CD14-positive monocyte (primary cell): ENCODE measurements at regions not wholly inside any gene's neighbourhood (a gene's known extent, or its start where the extent isn't known, plus 50 kb on each side); places are given as distances from the start of the nearest gene placed in this dataset.
"Not testable (repeated sequence)": the region's sequence is repeated elsewhere in the genome, so short reads cannot be mapped to it uniquely, and the experiment has no call there.

ENCODE experiments used
- DNase-seq, 3 donors: peaks; one replicate each; pipeline ENCODE4 v3.0.0-alpha.2; 2011 to 2022
- H2AFZ ChIP-seq: 2 replicates; pipeline ENCODE4 v1.6.0; 2012; ENCODE audit warnings: mild to moderate bottlenecking, low read depth, low read length, inconsistent platforms; ENCODE audit not compliant: insufficient read depth, poor library complexity, severe bottlenecking
- H3K27ac ChIP-seq, 2 donors: 1 replicate in 1 of 2; 2 replicates in 1 of 2; pipeline ENCODE4 v1.5.1; 2012 to 2013; ENCODE audit warnings: low read length in 2 of 2, control low read depth in 1 of 2, inconsistent platforms in 1 of 2, low read depth in 1 of 2, mild to moderate bottlenecking in 1 of 2
- H3K27me3 ChIP-seq, 2 donors: one replicate each; pipeline versions ENCODE4 v1.6.0 to v1.6.1; 2011 to 2013; ENCODE audit warnings: low read length in 2 of 2; ENCODE audit not compliant: control insufficient read depth in 2 of 2, insufficient read depth in 2 of 2
- H3K36me3 ChIP-seq, 2 donors: replicated peaks in 1 of 2; 1 replicate in 1 of 2; 2 replicates in 1 of 2; pipeline versions ENCODE4 v1.5.1 to v1.6.1; 2012 to 2013; ENCODE audit warnings: low read length in 2 of 2, control low read depth in 1 of 2, inconsistent platforms in 1 of 2, mild to moderate bottlenecking in 1 of 2; ENCODE audit not compliant: insufficient read depth in 2 of 2, control insufficient read depth in 1 of 2
- H3K4me1 ChIP-seq, 2 donors: 1 replicate in 1 of 2; 2 replicates in 1 of 2; pipeline versions ENCODE4 v1.5.1 to v1.6.1; 2012 to 2013; ENCODE audit warnings: low read length in 2 of 2, control low read depth in 1 of 2, inconsistent platforms in 1 of 2, mild to moderate bottlenecking in 1 of 2, moderate library complexity in 1 of 2; ENCODE audit not compliant: insufficient read depth in 2 of 2, control insufficient read depth in 1 of 2
- H3K4me2 ChIP-seq: replicated peaks from 2 replicates; pipeline ENCODE3; 2012; ENCODE audit warnings: low read length, moderate library complexity, mild to moderate bottlenecking; ENCODE audit not compliant: poor library complexity, severe bottlenecking; ENCODE audit errors: extremely low read depth
- H3K4me3 ChIP-seq, 3 experiments: fragments of 200-600 bp in 1 of 3; sonication (generic) in 1 of 3; replicated peaks in 1 of 3; 1 replicate in 2 of 3; 2 replicates in 1 of 3; pipeline ENCODE4 v1.5.1; 2011 to 2013; ENCODE audit warnings: low read length in 3 of 3, mild to moderate bottlenecking in 3 of 3, control low read depth in 2 of 3, low read depth in 2 of 3, inconsistent platforms in 1 of 3, moderate library complexity in 1 of 3
- H3K79me2 ChIP-seq: 2 replicates; pipeline ENCODE4 v1.6.0; 2012; ENCODE audit warnings: mild to moderate bottlenecking, control low read depth, inconsistent platforms, low read length, moderate library complexity; ENCODE audit not compliant: insufficient read depth
- H3K9ac ChIP-seq: 2 replicates; pipeline ENCODE4 v1.6.0; 2017; ENCODE audit warnings: low read length, mild to moderate bottlenecking; ENCODE audit not compliant: insufficient read depth, poor library complexity, severe bottlenecking
- H3K9me3 ChIP-seq, 2 donors: replicated peaks in 1 of 2; 1 replicate in 1 of 2; 2 replicates in 1 of 2; pipeline versions ENCODE4 v1.5.1 to v1.6.1; 2012 to 2013; ENCODE audit warnings: low read length in 2 of 2, control low read depth in 1 of 2; ENCODE audit not compliant: control insufficient read depth in 1 of 2, insufficient read depth in 1 of 2
- H4K20me1 ChIP-seq: 2 replicates; pipeline ENCODE4 v1.6.0; 2012; ENCODE audit warnings: mild to moderate bottlenecking, low read length, control low read depth, moderate library complexity; ENCODE audit not compliant: insufficient read depth
- H3K27ac Mint-ChIP-seq, 7 donors: one replicate each; pipeline ENCODE4 v1.8.0; 2020; ENCODE audit warnings: mild to moderate bottlenecking in 7 of 7, mixed read lengths in 7 of 7, moderate library complexity in 6 of 7, inconsistent platforms in 2 of 7
- H3K27me3 Mint-ChIP-seq, 3 donors: one replicate each; pipeline ENCODE4 v1.8.0; 2021 to 2022; ENCODE audit warnings: low read depth in 3 of 3, mild to moderate bottlenecking in 3 of 3, mixed read lengths in 3 of 3, moderate library complexity in 3 of 3, inconsistent platforms in 1 of 3
- H3K36me3 Mint-ChIP-seq, 2 donors: one replicate each; pipeline ENCODE4 v1.8.0; 2020; ENCODE audit warnings: mixed read lengths in 2 of 2, inconsistent platforms in 1 of 2, mild to moderate bottlenecking in 1 of 2
- H3K4me1 Mint-ChIP-seq: one replicate; pipeline ENCODE4 v1.8.0; 2020; ENCODE audit warnings: mild to moderate bottlenecking, mixed read lengths
- H3K4me3 Mint-ChIP-seq, 2 donors: one replicate each; pipeline ENCODE4 v1.8.0; 2020; ENCODE audit warnings: mild to moderate bottlenecking in 2 of 2, mixed read lengths in 2 of 2, moderate library complexity in 1 of 2
- H3K9me3 Mint-ChIP-seq, 7 donors: one replicate each; pipeline ENCODE4 v1.8.0; 2020 to 2022; ENCODE audit warnings: mixed read lengths in 7 of 7, mild to moderate bottlenecking in 6 of 7, moderate library complexity in 6 of 7, inconsistent platforms in 2 of 7
- CTCF ChIP-seq: fragments of 200-600 bp; IDR thresholded peaks from one replicate; pipeline ENCODE4 v1.8.0; 2022; ENCODE audit warnings: antibody characterized with exemption, mild to moderate bottlenecking
- WGBS: methylation state at CpG from one replicate; pipeline ENCODE4 v1.1.5; 2013; ENCODE audit warnings: missing lambda C conversion rate; ENCODE audit not compliant: insufficient coverage; 5-methylcytosine and 5-hydroxymethylcytosine counted together
- intact Hi-C, 2 donors: fragments of 100-400 bp; cut with micrococcal nuclease; formaldehyde crosslinking; loops; one replicate each; pipeline versions ENCODE4 v1.15.0 to v1.15.1; 2023

GRCh38 chr17:20941872-20942271 lies 100.9 kb downstream of the USP22 start:
- Histone ChIP-seq H3K4me1 (no peaks in the 10 kb centered on the region), H4K20me1 (no peaks in the 10 kb centered on the region), H3K79me2 (no peaks in the 10 kb centered on the region), H3K36me3 (no peaks in the 10 kb centered on the region), H3K9ac (no peak overlapping the region), H3K27ac (no peak overlapping the region), H3K9me3 (no peaks in the 10 kb centered on the region), H2AFZ (no peak overlapping the region), H3K27me3 (no peaks in the 10 kb centered on the region), H3K4me2 (no peak overlapping the region), H3K4me3 (no peak overlapping the region)
- Mint-ChIP-seq H3K27ac (peak overlapping the region in 1 of 7 donors; percentile 72), H3K36me3 (no peaks in the 10 kb centered on the region), H3K27me3 (peaks cover 2 to 4% (median 2%) of the 10 kb centered on the region in 3 donors), H3K4me1 (peaks cover 1% of the 10 kb centered on the region), H3K4me3 (no peak overlapping the region), H3K9me3 (peaks cover 0 to 1% (median 0%) of the 10 kb centered on the region in 7 donors)
- intact Hi-C loops = no loop called here
- 98% methylated on average over 5 of the region's 5 CpGs for WGBS
- TF ChIP-seq CTCF = no peak
- no peak for DNase-seq

DNA sequence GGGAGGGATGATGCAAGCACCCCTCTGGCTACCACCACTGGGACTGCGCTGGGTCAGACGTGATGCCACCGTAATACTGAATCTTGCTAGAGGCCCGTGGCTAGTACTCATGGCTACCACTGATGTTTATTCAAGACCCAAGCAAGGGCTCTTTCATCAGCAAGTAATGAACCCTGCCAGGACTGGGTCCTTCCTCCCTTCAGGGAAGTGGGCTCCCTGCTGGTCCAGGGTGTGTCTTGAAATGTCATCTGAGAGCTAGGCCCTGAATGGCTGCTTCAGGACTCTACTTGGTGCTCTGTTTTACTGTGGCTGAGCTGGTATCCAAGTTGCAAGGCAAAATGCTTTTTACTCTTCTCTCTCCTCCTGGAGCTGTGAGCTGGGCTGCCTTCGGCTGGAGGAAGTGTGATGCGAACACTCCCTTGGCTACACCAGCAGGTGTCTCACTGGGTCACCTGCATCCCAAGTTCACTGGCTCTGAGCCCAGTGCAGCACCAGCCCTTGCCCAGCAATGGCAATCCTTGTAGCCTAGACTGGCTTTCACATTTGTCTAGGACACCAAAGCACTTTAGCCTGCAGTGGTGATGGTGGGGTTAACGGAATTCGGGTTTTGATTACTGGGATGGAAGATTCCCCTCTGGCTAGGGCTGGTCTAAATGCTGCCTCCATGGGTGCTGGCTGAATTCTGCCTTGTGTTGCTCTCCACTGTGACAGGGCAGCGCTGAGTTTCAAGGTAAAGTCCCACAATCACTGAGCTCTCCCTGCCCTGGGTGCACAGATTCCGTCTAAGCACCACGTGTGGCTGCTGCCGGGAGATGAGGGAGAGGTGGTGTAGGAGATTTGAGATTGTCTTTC lies 98.6 kb downstream of the USP22 start:
- H2AFZ ChIP-seq = no peak overlapping the region
- H3K27me3 ChIP-seq = no peaks in the 10 kb centered on the region
- H3K36me3 ChIP-seq = no peaks in the 10 kb centered on the region
- H3K4me2 ChIP-seq = no peak overlapping the region
- Mint-ChIP-seq H3K27me3 (peaks cover 2 to 6% (median 4%) of the 10 kb centered on the region in 3 donors), H3K27ac (no peak overlapping the region), H3K9me3 (peaks cover 0 to 1% (median 0%) of the 10 kb centered on the region in 7 donors), H3K4me3 (no peak overlapping the region), H3K4me1 (no peaks in the 10 kb centered on the region), H3K36me3 (no peaks in the 10 kb centered on the region)
- 80% methylated on average over 9 of the region's 12 CpGs for WGBS
- no peaks in the 10 kb centered on the region for H3K9me3 ChIP-seq
- no peaks in the 10 kb centered on the region for H4K20me1 ChIP-seq
- no peaks in the 10 kb centered on the region for H3K79me2 ChIP-seq
- H3K4me3 ChIP-seq = no peak overlapping the region
- TF ChIP-seq CTCF = no peak
- intact Hi-C loops = no loop called here
- no peaks in the 10 kb centered on the region for H3K4me1 ChIP-seq
- H3K27ac ChIP-seq = no peak overlapping the region
- no peak overlapping the region for H3K9ac ChIP-seq
- DNase-seq = no peak

DNA sequence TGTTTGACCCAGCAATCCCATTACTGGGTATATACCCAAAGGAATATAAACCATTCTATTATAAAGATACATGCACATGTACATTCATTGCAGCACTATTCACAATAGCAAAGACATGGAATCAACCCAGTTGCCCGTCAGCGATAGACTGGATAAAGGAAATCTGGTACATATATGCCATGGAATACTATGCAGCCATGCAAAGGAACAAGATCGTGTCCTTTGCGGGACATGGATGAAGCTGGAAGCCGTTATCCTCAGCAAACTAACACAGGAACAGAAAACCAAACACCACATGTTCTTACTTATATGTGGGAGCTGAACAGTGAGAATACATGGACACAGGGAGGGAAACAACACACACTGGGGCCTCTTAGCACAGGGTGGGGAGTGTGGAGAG lies 95.1 kb downstream of the USP22 start:
- DNase-seq, H3K36me3 Mint-ChIP-seq, H3K4me2 ChIP-seq, H3K9me3 ChIP-seq, H2AFZ ChIP-seq, H4K20me1 ChIP-seq, H3K27me3 ChIP-seq, H3K27ac Mint-ChIP-seq, H3K27ac ChIP-seq, H3K79me2 ChIP-seq, H3K4me1 ChIP-seq, H3K9me3 Mint-ChIP-seq, H3K4me3 ChIP-seq, H3K27me3 Mint-ChIP-seq, intact Hi-C loops, H3K36me3 ChIP-seq, H3K4me3 Mint-ChIP-seq, H3K9ac ChIP-seq, H3K4me1 Mint-ChIP-seq: not testable (repeated sequence)
- WGBS = no CpG with 5 or more reads among the region's 5 CpGs
